C1 segment of cervical spinal cord (tissue), 14 donors: ENCODE measurements at regions not wholly inside any gene's neighbourhood (a gene's known extent, or its start where the extent isn't known, plus 50 kb on each side); places are given as distances from the start of the nearest gene placed in this dataset.

Experiments
- DNase-seq, 14 donors: peaks; one replicate each; lab custom pipeline; 2025; lab: John Stamatoyannopoulos, UW

DNA sequence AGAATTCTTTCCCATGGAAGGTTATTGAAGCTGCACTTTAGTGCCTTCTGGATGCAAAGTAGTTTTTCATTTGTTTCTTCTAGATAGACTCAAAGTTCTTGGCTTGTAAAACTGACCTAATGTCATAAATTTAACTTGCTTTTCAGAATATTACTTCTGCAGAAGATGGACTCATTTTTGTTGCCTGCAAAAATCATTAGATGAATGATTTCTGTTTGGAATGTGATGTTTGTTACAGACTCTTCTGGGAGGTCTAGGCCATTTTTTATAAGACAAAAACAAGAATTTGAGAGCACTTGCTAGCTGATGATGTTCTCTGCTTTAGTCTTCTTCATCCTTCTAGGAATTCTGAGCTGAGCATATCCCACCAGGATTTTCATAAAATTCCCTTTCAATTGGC is 308.6 kb upstream of the GIMD1 start:
- DNase-seq, result no peak

DNA sequence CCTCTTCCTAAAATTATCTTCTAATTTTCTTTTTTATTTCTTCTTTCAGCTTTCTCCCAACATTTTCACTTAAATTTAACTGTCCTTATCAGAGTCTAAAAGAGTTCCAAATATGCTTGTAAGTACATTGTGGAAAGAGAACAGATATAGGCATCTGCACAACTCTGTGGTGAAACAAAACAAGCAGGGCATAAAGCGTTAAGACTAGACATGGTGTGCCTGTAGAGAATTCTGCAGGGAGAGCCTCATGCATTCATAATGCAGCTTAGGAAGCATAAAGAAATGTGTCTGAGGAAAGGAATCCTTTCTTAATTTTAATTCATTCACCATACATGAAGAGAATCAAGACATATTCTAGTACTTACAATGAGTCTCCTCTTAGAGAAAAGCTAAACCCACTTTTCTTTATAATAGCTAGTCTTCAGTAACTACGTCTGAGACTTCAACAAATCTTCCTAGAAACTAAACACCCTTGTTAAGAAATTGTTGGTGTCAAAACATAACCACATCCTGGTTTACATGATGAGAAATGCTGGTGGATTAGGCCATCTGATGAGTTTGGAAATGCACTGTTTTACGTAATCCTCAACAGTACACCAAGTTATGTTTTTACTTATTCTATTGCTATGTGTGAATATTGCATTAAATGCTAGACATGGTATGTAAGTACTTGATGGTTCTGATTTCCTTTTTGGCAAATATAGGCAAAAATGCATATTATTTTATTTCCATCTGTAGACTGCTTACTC is 307.8 kb upstream of the GIMD1 start:
- DNase-seq, result no peak

- no peak for DNase-seq
These were observed 303.1 kb upstream of the GIMD1 start for GRCh38 chr4:106671716-106672115.

DNA sequence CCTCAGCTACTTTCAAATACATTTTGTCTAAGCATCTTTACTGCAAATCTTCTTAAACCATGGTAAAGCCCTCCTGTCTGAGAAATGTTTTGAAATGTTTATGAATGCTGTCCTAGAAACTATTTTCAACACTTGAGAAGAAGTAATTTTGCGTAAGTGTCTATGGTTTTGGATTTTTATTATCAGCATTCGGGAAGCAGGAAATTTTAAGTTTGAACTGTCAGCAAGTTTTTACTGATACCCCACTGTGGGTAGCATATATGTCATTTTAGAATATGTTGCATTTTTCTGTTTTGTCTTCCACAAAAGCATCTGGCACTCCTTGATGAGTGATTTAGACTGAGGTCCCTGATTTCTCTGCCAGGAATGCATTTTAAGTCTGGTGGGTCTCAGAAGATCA is 302.4 kb upstream of the GIMD1 start:
- DNase-seq, result no peak

DNA sequence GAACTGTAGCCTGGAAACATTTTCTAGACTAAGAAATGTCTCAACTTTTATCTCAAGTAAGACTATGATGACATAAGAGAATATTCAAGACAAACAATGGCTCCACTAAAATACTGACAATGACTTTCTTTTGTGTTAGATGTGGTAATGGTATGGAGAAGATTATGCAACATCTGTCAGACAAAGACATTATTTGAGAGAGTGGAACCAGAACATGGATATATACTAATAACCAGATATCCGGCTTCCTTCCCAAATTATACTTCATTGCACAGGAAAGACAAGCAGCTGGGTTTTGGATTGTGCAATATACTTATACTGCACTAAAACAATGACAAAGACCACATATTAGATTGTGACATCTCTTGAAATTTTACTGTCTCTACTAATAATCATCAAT is 290.8 kb upstream of the GIMD1 start:
- no peak for DNase-seq

- DNase-seq, result no peak
These were observed 283.5 kb upstream of the GIMD1 start for GRCh38 chr4:106652095-106652494.

DNA sequence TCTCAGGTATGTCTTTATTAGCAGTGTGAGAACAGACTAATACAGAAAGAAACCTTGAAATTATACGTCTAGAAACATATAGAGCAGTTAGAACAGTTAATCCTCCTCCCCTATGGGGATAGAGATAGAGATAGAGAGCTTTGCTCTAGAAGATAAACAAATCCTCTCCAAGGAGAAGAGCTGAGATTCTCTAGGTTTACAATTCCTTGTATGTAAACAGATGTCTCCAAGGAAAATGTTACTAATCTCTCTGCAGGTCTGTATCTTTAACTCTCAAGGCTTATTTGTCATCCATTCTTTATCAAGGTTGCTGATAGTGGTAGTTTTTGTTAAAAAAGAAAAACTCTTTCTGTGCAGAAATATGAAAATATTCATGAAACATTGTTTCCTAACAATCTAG is 282.1 kb upstream of the GIMD1 start:
- DNase-seq, result no peak

DNA sequence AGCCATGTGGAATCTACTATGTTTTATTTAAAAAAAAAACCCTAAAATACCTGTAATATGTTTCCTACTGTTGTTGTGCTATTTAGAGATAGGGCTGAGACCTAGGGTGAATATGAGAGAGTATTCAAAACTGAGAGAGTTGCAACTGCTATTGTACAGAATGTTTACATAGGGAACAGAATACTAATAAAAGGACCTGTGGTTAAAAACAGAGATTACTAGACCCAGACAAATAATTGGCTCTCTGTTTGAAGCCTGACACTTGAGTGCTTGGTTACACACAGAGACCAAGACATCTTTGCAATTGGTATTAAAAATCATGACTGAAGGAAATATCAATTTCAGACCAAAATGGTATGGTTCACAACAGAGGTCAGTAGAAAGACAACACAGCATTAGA is 278.9 kb upstream of the GIMD1 start:
- DNase-seq, result no peak

GRCh38 chr4:106629268-106629625 is 260.7 kb upstream of the GIMD1 start:
- DNase-seq, result no peak

DNA sequence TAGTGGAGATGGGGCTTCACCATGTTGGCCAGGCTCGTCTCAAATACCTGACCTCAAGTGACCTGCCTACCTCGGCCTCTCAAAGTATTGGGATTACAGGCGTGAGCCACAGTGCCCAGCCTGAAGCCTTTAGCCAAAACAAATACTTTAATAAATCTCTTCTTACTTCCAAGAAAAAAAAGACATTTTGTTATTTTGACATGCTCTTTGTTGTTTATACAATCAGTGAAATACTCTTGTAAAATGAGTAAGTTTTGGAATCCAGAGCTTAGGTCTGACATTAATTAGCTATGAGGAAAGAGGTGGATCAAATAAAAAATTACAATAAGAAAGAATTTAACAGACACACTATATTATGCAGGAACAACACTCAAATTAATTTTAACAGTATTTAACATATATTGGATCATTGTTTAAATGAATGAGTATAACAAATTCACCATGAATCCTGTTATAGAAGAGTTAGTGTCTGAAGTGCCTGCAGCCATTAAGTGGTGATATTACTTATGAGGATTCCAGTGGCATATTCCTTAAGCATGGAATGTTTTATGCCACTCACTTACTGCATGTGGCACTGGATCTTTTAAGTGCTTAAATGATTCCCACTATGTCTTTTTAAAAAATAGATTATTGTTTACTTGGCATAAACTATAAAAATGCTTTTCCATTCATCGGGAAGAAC is 260.1 kb upstream of the GIMD1 start:
- DNase-seq, result no peak

GRCh38 chr4:106627051-106627450 is 258.5 kb upstream of the GIMD1 start:
- no peak for DNase-seq

GRCh38 chr4:106624671-106625070 is 256.1 kb upstream of the GIMD1 start:
- DNase-seq, result no peak

- DNase-seq, result no peak
These were observed 250.4 kb upstream of the GIMD1 start for GRCh38 chr4:106618956-106619355.

DNA sequence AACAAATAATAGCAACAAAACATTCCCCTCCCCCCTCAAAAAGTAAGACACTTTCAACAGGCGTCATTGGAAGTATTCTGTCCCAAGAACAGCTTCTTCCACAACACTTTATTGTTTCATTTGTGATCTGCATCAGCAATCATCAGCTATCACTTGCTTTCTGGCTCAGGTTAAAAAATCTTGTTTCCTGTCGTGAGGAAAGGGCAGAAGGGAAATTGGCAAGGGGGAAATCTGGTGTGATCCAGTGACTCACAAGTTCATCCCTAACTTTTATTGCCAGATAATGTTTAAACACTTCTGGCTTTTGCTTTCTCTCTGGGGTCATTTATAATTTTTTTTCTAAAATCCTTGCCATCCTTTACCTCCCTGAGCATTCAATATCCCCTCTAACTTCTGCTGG is 247.4 kb upstream of the GIMD1 start:
- no peak for DNase-seq

DNA sequence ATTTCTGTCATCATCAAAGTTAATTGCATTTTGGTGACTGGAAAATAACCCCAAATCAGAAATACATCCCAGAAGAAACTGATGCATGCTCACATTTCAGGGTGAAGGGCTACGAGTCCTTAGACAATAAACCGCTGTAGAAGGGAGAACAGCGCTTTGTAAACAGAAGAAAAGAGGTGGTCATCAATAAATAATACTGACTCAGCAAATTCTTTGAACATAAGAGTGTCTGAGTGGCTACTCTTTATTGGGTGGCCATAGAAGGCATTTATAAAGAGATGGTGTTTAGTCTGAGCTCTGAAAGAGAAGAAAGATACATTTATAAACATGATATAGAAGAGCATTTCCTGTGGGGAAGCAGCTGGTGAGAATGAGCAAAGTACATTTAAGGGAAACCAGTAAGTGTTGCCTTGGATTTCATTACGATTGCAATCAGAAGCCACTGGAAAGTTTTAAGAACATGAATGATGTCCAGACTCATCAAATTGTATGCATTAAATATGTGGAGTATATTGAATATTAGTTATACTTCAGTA is 246.9 kb upstream of the GIMD1 start:
- DNase-seq, result no peak

DNA sequence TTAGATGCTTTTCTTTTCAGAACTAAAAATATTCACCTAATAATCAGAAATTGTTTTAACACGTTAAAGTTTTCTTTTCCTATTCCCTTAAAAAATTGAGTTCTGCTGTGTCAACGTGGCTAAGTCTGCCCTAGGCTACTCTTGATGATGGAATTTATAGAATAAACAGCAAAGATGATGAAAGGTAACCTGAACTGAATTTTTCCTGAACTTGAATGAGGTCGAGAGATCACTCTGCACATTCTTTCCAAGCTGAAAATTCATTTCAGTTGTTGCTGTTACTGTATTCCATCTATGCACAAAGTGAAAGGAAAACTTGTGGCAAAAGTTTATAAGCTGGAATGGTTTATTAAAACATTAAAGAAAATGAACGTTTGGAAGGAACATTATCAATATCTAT is 245.9 kb upstream of the GIMD1 start:
- no peak for DNase-seq

DNA sequence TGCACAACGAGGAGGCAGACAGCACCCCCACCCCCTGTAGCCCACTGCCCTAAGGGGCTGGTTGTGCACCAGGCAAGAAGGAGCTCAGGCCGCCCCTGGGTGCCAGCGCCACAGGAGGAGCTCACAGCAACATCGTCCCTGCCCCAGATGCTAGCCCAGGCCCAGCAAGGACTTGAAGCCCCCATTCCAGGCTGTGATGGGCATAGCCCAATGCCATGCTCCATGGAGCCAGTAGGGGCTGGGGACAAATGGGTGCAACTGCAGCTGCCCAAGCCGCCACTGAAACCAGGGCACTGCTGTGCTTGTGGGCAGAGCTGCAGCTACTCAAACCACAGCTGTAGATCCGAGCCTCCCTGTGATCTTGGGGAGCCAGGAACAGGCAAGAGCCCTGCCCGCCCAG is 241.3 kb upstream of the GIMD1 start:
- no peak for DNase-seq

- DNase-seq, result no peak
These were observed 239.0 kb upstream of the GIMD1 start for GRCh38 chr4:106607558-106607957.

- no peak for DNase-seq
These were observed 235.9 kb upstream of the GIMD1 start for GRCh38 chr4:106604319-106605051.

DNA sequence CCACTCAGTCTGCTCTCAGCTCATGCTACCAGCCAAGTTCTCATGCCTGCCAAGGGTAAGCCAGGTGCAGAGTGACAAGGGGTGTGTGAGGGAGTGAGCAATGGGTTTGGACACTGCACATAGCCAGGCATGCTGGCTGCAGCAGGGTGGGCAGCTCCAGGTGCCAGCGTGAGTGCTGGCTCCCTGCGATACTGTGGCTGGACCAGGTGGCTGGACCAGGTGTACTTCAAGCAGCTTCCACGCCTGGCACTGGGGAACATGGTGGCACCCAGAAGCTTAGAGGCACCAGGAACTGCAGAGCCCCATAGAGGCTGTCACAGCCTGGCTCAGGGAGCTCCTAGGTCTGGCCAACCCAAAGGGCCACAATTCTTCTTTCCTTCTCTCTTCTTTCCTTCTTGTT is 234.9 kb upstream of the GIMD1 start:
- no peak for DNase-seq

DNA sequence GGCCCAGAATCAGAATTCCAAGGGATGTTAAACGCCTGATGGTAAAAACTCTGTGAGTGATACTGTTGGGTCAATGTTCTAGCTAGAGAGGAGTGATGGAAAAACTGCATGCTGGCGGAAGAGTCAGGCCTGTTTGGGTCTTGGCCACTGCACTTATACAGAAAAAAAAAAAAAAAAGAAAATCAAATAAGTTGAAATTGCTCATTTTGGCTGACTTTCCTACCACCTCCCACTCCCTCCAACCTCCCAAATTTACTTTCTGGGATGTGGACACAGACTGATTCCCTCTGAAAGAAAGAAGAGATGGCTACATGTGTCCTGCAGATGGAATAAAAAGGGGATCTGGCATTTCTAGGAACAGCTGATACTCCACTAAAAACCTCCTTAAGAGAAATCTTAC is 234.1 kb upstream of the GIMD1 start:
- DNase-seq, result no peak

- DNase-seq, result no peak
These were observed 232.9 kb upstream of the GIMD1 start for GRCh38 chr4:106601519-106601918.

- DNase-seq, result no peak
These were observed 227.3 kb upstream of the GIMD1 start for GRCh38 chr4:106595906-106596305.
